ENCODE measurements at regions not wholly inside any gene's neighbourhood (a gene's known extent, or its start where the extent isn't known, plus 50 kb on each side); places are given as distances from the start of the nearest gene placed in this dataset.

- no peak for DNase-seq (ENCODE audit: extremely low read depth, low read depth)
- no peak for TF ChIP-seq CTCF (IDR thresholded peaks at IDR 0.05; ENCODE audit: low read depth, low read length)
Observed at GRCh38 chr4:11628093-11628725, 199.5 kb upstream of the HS3ST1 start.

GRCh38 chr4:11626066-11626465 is 197.4 kb upstream of the HS3ST1 start:
- DNase-seq (ENCODE audit: extremely low read depth, low read depth), result no peak
- no peak for TF ChIP-seq CTCF (IDR thresholded peaks at IDR 0.05; ENCODE audit: low read depth, low read length)

- no peak for TF ChIP-seq CTCF (IDR thresholded peaks at IDR 0.05; ENCODE audit: low read depth, low read length)
- no peak for DNase-seq (ENCODE audit: extremely low read depth, low read depth)
Observed at GRCh38 chr4:11625211-11625610, 196.5 kb upstream of the HS3ST1 start.

- no peak for TF ChIP-seq CTCF (IDR thresholded peaks at IDR 0.05; ENCODE audit: low read depth, low read length)
- no peak for DNase-seq (ENCODE audit: extremely low read depth, low read depth)
Observed at GRCh38 chr4:11624370-11624769, 195.7 kb upstream of the HS3ST1 start.

GRCh38 chr4:11623726-11624037 is 195.0 kb upstream of the HS3ST1 start:
- DNase-seq (ENCODE audit: extremely low read depth, low read depth), result no peak
- no peak for TF ChIP-seq CTCF (IDR thresholded peaks at IDR 0.05; ENCODE audit: low read depth, low read length)

GRCh38 chr4:11622961-11623725 is 194.4 kb upstream of the HS3ST1 start:
- no peak for DNase-seq (ENCODE audit: extremely low read depth, low read depth)
- TF ChIP-seq CTCF (IDR thresholded peaks at IDR 0.05; ENCODE audit: low read depth, low read length), result no peak

- DNase-seq (ENCODE audit: extremely low read depth, low read depth), result no peak
- no peak for TF ChIP-seq CTCF (IDR thresholded peaks at IDR 0.05; ENCODE audit: low read depth, low read length)
Observed at GRCh38 chr4:11620861-11621260, 192.2 kb upstream of the HS3ST1 start.
